Body of pancreas (tissue), 4 donors: ENCODE measurements at regions not wholly inside any gene's neighbourhood (a gene's known extent, or its start where the extent isn't known, plus 50 kb on each side); places are given as distances from the start of the nearest gene placed in this dataset.
"Not testable (repeated sequence)": the region's sequence is repeated elsewhere in the genome, so short reads cannot be mapped to it uniquely, and the experiment has no call there.

Experiments
- ATAC-seq: fragments of 150-250 bp; one replicate; pipeline ENCODE4 v1.9.1; 2016
- DNase-seq, 4 donors: peaks; one replicate each; pipeline ENCODE4 v3.0.0-alpha.2; 2019
- H3K27ac ChIP-seq, 4 donors: fragments of 200-600 bp; sonication (generic); 1 replicate in 3 of 4; 2 replicates in 1 of 4; pipeline versions ENCODE4 v1.5.1 to v1.6.1; 2016 to 2019; ENCODE audit warnings: mild to moderate bottlenecking in 1 of 4, mixed read lengths in 1 of 4, moderate library complexity in 1 of 4
- H3K27me3 ChIP-seq, 2 donors: fragments of 200-600 bp; sonication (generic); one replicate each; pipeline ENCODE4 v1.6.0; 2016; ENCODE audit warnings: mild to moderate bottlenecking in 1 of 2
- H3K36me3 ChIP-seq, 2 donors: fragments of 200-600 bp; sonication (generic); replicated peaks in 1 of 2; 2 replicates each; pipeline ENCODE4 v1.5.1; 2016; ENCODE audit warnings: low read depth in 2 of 2; ENCODE audit not compliant: insufficient read depth in 1 of 2
- H3K4me1 ChIP-seq: fragments of 200-600 bp; sonication (generic); one replicate; pipeline ENCODE4 v1.6.0; 2016
- H3K4me3 ChIP-seq, 2 donors: fragments of 200-600 bp; sonication (generic); 1 replicate in 1 of 2; 2 replicates in 1 of 2; pipeline ENCODE4 v1.5.1; 2016 to 2019
- H3K9me3 ChIP-seq, 3 donors: fragments of 200-600 bp; sonication (generic); 1 replicate in 2 of 3; 2 replicates in 1 of 3; pipeline ENCODE4 v1.5.1; 2016
- POLR2A ChIP-seq, 3 donors: fragments of 450-650 bp; IDR thresholded peaks; one replicate each; pipeline ENCODE4 v1.6.1; 2016; ENCODE audit warnings: antibody characterized with exemption in 3 of 3, mild to moderate bottlenecking in 2 of 3
- WGBS, 2 donors: methylation state at CpG; one replicate each; pipeline ENCODE4 v1.1.5; 2017; 5-methylcytosine and 5-hydroxymethylcytosine counted together
- intact Hi-C: fragments of 100-400 bp; cut with DNase I; formaldehyde crosslinking; loops from one replicate; pipeline ENCODE4 v1.15.1; 2023
- TF ChIP-seq, protein P1 (sequence below), 7 experiments: fragments of 450-650 bp in 4 of 7; fragments of 200-600 bp in 3 of 7; sonication (generic) in 3 of 7; IDR thresholded peaks; one replicate each; pipeline ENCODE4 v1.5.1; 2016 to 2019; ENCODE audit warnings: antibody characterized with exemption in 7 of 7

DNA sequence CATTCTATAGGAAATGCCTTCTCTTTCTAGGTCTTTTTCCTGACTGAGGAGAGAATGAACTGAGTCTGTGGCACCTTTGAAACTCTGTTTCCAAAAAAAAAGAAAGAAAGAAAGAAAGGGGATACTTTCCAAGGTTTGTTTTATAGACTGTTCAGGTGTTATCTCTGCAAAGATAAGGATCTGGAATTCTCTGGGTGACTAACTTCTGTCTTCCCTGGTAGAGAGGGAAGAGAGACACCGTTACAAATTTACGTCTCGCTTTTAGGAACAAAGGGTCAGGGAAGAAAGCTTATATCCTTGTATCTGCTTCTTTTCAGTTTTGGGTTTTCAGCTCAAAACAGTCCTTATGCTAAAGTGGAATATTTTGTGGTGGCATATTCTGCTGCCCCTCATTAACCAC is 314.1 kb downstream of the RAPGEF2 start:
- Histone ChIP-seq H3K4me3 (no peak overlapping the region), H3K27ac (no peak overlapping the region), H3K36me3 (no peaks in the 10 kb centered on the region), H3K4me1 (no peaks in the 10 kb centered on the region), H3K27me3 (no peaks in the 10 kb centered on the region), H3K9me3 (peaks cover 0 to 16% (median 0%) of the 10 kb centered on the region in 3 donors)
- WGBS, 2 donors: 69 to 78% methylated on average over 3 of the region's 3 CpGs
- no peak for DNase-seq
- no peak for ATAC-seq
- intact Hi-C loops: no loop called here
- no peak for TF ChIP-seq POLR2A (IDR thresholded peaks at IDR 0.05)
- TF ChIP-seq, protein P1, sequence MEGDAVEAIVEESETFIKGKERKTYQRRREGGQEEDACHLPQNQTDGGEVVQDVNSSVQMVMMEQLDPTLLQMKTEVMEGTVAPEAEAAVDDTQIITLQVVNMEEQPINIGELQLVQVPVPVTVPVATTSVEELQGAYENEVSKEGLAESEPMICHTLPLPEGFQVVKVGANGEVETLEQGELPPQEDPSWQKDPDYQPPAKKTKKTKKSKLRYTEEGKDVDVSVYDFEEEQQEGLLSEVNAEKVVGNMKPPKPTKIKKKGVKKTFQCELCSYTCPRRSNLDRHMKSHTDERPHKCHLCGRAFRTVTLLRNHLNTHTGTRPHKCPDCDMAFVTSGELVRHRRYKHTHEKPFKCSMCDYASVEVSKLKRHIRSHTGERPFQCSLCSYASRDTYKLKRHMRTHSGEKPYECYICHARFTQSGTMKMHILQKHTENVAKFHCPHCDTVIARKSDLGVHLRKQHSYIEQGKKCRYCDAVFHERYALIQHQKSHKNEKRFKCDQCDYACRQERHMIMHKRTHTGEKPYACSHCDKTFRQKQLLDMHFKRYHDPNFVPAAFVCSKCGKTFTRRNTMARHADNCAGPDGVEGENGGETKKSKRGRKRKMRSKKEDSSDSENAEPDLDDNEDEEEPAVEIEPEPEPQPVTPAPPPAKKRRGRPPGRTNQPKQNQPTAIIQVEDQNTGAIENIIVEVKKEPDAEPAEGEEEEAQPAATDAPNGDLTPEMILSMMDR (IDR thresholded peaks at IDR 0.05): no peak

DNA sequence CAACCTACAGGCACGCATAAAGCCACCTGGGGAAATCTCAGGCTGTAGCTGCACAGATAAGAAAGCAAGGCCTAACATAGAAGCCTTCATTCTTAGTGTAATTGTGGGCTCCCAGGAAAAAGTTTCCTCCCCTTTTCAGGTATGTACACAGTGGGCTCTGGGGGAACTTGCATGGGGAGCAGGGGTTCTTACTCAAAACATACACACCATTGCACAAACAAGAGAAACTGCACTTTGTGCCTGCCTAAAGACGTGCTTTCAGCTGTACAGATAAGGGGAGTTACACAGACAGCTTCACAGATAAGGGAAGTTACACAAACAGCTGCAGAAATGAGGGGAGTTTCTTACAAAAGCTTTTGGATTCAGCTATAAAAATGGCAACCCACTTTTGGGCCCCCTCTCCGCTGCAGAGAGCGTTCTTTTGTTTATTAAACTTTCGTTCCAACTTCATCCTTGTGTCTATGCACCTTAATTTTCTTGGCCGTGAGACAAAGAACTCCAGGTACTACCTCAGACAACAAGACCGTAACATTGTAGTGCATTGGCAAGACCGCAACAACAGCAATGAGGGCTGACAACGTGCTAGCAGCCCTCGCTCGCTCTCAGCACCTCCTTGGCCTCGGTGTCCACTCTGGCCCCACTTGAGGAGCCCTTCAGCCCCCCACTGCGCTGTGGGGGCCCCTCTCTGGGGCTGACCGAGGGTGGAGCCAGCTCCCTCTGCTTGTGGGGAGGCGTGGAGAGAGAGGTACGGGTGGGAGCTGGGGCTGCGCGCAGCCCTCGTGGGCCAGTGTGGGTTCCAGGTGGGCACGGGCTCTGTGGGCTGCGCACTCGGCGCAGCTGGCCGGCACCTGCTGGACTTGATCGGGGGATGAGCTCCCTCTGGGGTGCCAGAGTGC is 317.5 kb downstream of the RAPGEF2 start:
- Histone ChIP-seq H3K9me3 (peaks cover 0 to 16% (median 0%) of the 10 kb centered on the region in 3 donors), H3K27me3 (no peaks in the 10 kb centered on the region), H3K4me1 (no peaks in the 10 kb centered on the region), H3K36me3 (no peaks in the 10 kb centered on the region), H3K4me3 (no peak overlapping the region), H3K27ac (no peak overlapping the region)
- ATAC-seq (no peak), DNase-seq (no peak)
- intact Hi-C loops: no loop called here
- WGBS, 2 donors: 82 to 86% methylated on average over 12 to 25 of the region's 25 CpGs
- TF ChIP-seq, protein P1 (IDR thresholded peaks at IDR 0.05): no peak
- TF ChIP-seq POLR2A (IDR thresholded peaks at IDR 0.05): no peak

DNA sequence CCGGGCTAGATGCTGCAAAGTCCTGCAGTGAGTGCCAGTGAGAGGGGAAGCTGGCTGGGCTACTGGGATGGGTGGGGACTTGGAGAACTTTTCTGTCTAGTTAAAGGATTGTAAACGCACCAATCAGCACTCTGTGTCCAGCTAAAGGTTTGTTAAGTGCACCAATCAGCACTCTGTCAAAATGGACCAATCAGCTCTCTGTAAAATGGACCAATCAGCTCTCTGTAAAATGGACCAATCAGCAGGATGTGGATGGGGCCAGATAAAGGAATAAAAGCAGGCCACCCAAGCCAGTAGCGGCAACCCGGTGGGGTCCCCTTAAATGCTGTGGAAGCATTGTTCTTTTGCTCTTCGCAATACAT is 318.2 kb downstream of the RAPGEF2 start:
- WGBS, 2 donors: 94% methylated on average over 4 to 5 of the region's 5 CpGs
- H3K27me3 ChIP-seq, H3K36me3 ChIP-seq, intact Hi-C loops, H3K27ac ChIP-seq, ATAC-seq, H3K4me1 ChIP-seq, DNase-seq, H3K4me3 ChIP-seq: not testable (repeated sequence)
- H3K9me3 ChIP-seq: peaks cover 0 to 16% (median 0%) of the 10 kb centered on the region in 3 donors

DNA sequence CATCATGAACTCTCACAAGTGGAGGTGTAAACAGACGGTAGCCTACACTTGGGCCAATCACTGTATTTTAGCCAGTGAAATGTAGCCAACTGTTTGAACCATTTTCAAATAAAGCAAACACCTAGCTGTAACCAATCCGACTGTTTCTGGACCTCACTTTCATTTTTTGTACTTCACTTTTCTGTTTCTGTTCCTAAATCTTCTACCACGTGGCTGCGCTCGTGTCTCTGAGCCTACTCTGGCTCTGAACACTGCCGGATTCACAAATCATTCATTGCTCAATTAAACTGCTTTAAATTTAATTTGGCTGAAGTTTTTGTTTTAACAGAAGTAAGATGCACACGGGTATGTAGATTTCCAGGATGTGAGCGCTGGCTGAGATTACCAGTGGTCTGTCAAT is 319.1 kb downstream of the RAPGEF2 start:
- Histone ChIP-seq H3K27ac (no peak overlapping the region), H3K4me1 (no peaks in the 10 kb centered on the region), H3K27me3 (no peaks in the 10 kb centered on the region), H3K4me3 (no peak overlapping the region), H3K9me3 (peaks cover 0 to 16% (median 0%) of the 10 kb centered on the region in 3 donors), H3K36me3 (no peaks in the 10 kb centered on the region)
- ATAC-seq (no peak), DNase-seq (no peak)
- TF ChIP-seq, protein P1 (IDR thresholded peaks at IDR 0.05): no peak
- no peak for TF ChIP-seq POLR2A (IDR thresholded peaks at IDR 0.05)
- intact Hi-C loops: no loop called here
- WGBS, 2 donors: 68 to 75% methylated on average over 8 of the region's 8 CpGs

DNA sequence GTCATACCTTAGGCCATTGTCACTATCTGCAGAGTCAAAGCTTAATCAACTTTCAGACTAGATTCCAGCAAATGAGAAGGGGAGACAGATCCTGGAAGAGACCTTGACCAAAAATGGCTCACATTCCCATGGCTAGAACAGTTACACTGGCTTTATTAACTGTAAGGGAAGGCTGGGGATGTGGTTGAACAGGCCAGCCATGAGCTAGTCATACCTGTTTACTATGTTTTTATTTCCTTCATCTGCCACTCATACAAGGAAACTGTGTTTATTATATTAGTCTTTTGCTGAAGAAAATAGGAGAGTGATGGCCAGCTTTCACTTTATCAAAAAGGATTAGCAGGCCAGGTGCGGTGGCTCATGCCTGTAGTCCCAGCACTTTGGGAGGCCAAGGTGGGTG is 319.7 kb downstream of the RAPGEF2 start:
- H3K27me3 ChIP-seq: no peaks in the 10 kb centered on the region
- WGBS, 2 donors: 93 to 95% methylated on average over 1 of the region's 1 CpG
- TF ChIP-seq, protein P1 (IDR thresholded peaks at IDR 0.05): no peak
- no peak for TF ChIP-seq POLR2A (IDR thresholded peaks at IDR 0.05)
- no peak overlapping the region for H3K27ac ChIP-seq
- H3K4me3 ChIP-seq: no peak overlapping the region
- DNase-seq: no peak
- H3K9me3 ChIP-seq: peaks cover 0 to 16% (median 0%) of the 10 kb centered on the region in 3 donors
- H3K36me3 ChIP-seq: no peaks in the 10 kb centered on the region
- no peaks in the 10 kb centered on the region for H3K4me1 ChIP-seq
- no peak for ATAC-seq
- intact Hi-C loops: no loop called here
